Neutrophil (primary cell): ENCODE measurements at regions not wholly inside any gene's neighbourhood (a gene's known extent, or its start where the extent isn't known, plus 50 kb on each side); places are given as distances from the start of the nearest gene placed in this dataset.

Experiments
- H3K27ac ChIP-seq: fragments of 200-600 bp; sonication (generic); 2 replicates; pipeline ENCODE4 v1.5.1; 2016; ENCODE audit warnings: mild to moderate bottlenecking, moderate library complexity
- H3K27me3 ChIP-seq: fragments of 200-600 bp; sonication (generic); 2 replicates; pipeline ENCODE4 v1.6.0; 2016; ENCODE audit warnings: mild to moderate bottlenecking
- H3K36me3 ChIP-seq: fragments of 200-600 bp; sonication (generic); 2 replicates; pipeline ENCODE4 v1.5.1; 2017
- H3K4me1 ChIP-seq, 2 experiments: fragments of 200-600 bp in 1 of 2; sonication (generic) in 1 of 2; 1 replicate in 1 of 2; 2 replicates in 1 of 2; pipeline versions ENCODE4 v1.5.1 to v1.6.1; 2013 to 2016; ENCODE audit warnings: low read depth in 1 of 2, low read length in 1 of 2, mild to moderate bottlenecking in 1 of 2, moderate library complexity in 1 of 2; ENCODE audit not compliant: control insufficient read depth in 1 of 2, insufficient read depth in 1 of 2
- H3K4me3 ChIP-seq, 2 experiments: fragments of 200-600 bp in 1 of 2; sonication (generic) in 1 of 2; 1 replicate in 1 of 2; 2 replicates in 1 of 2; pipeline ENCODE4 v1.5.1; 2013 to 2016; ENCODE audit warnings: low read depth in 1 of 2, low read length in 1 of 2, mild to moderate bottlenecking in 1 of 2, moderate library complexity in 1 of 2
- H3K9me3 ChIP-seq: fragments of 200-600 bp; sonication (generic); 2 replicates; pipeline ENCODE4 v1.5.1; 2016
- CTCF ChIP-seq: fragments of 200-600 bp; sonication (generic); IDR thresholded peaks from 2 replicates; pipeline ENCODE4 v1.5.1; 2016; ENCODE audit warnings: antibody characterized with exemption

- Histone ChIP-seq H3K9me3 (no peaks in the 10 kb centered on the region), H3K27me3 (no peaks in the 10 kb centered on the region), H3K27ac (no peak overlapping the region), H3K4me1 (no peaks in the 10 kb centered on the region), H3K36me3 (no peaks in the 10 kb centered on the region), H3K4me3 (no peak overlapping the region)
- no peak for TF ChIP-seq CTCF
Measured at GRCh38 chr13:90414691-90415596, 932.5 kb upstream of the MIR17HG start.

GRCh38 chr13:90415902-90416301, 931.6 kb upstream of the MIR17HG start:
- Histone ChIP-seq H3K4me1 (no peaks in the 10 kb centered on the region), H3K27me3 (no peaks in the 10 kb centered on the region), H3K36me3 (no peaks in the 10 kb centered on the region), H3K27ac (no peak overlapping the region), H3K4me3 (no peak overlapping the region), H3K9me3 (no peaks in the 10 kb centered on the region)
- TF ChIP-seq CTCF = no peak

GRCh38 chr13:90416519-90416918, 931.0 kb upstream of the MIR17HG start:
- no peak for TF ChIP-seq CTCF
- no peaks in the 10 kb centered on the region for H3K36me3 ChIP-seq
- no peaks in the 10 kb centered on the region for H3K27me3 ChIP-seq
- H3K9me3 ChIP-seq = no peaks in the 10 kb centered on the region
- H3K27ac ChIP-seq = no peak overlapping the region
- H3K4me3 ChIP-seq = no peak overlapping the region
- H3K4me1 ChIP-seq = no peaks in the 10 kb centered on the region

GRCh38 chr13:90416938-90417337, 930.5 kb upstream of the MIR17HG start:
- Histone ChIP-seq H3K36me3 (no peaks in the 10 kb centered on the region), H3K4me3 (no peak overlapping the region), H3K27ac (no peak overlapping the region), H3K9me3 (no peaks in the 10 kb centered on the region), H3K4me1 (no peaks in the 10 kb centered on the region), H3K27me3 (no peaks in the 10 kb centered on the region)
- no peak for TF ChIP-seq CTCF

- Histone ChIP-seq H3K27ac (no peak overlapping the region), H3K4me3 (no peak overlapping the region), H3K36me3 (no peaks in the 10 kb centered on the region), H3K27me3 (no peaks in the 10 kb centered on the region), H3K9me3 (no peaks in the 10 kb centered on the region), H3K4me1 (no peaks in the 10 kb centered on the region)
- TF ChIP-seq CTCF = no peak
Measured at GRCh38 chr13:90420683-90421082, 926.8 kb upstream of the MIR17HG start.
